ENCODE measurements at regions not wholly inside any gene's neighbourhood (a gene's known extent, or its start where the extent isn't known, plus 50 kb on each side); places are given as distances from the start of the nearest gene placed in this dataset.
A peak's percentile ranks its signal among the peaks of the same experiment; 100 is the strongest.
"Not testable (repeated sequence)": the region's sequence is repeated elsewhere in the genome, so short reads cannot be mapped to it uniquely, and the experiment has no call there.

DNA sequence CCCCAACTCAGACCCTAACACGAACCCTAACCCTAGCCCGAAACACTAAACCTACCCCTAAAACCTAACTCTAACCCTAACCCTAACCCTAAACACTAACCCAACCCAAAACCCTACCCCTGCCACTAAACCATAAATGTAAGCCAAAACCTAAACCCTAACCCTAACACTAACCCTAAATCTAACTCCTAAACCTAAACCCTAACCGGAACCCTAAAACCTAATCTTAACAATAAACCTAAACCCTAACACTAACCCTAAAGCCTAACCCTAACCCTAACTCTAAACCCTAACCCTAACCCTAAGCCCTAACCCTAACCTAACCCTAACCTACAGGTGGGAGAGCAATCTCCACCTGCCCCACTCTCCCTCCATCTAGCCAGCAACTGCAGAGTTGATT lies 152.3 kb downstream of the OR4M2 start:
- intact Hi-C loops (cut with DNase I): no loop called here
- H3K27me3 ChIP-seq: no peaks in the 10 kb centered on the region
- TF ChIP-seq, protein P1, sequence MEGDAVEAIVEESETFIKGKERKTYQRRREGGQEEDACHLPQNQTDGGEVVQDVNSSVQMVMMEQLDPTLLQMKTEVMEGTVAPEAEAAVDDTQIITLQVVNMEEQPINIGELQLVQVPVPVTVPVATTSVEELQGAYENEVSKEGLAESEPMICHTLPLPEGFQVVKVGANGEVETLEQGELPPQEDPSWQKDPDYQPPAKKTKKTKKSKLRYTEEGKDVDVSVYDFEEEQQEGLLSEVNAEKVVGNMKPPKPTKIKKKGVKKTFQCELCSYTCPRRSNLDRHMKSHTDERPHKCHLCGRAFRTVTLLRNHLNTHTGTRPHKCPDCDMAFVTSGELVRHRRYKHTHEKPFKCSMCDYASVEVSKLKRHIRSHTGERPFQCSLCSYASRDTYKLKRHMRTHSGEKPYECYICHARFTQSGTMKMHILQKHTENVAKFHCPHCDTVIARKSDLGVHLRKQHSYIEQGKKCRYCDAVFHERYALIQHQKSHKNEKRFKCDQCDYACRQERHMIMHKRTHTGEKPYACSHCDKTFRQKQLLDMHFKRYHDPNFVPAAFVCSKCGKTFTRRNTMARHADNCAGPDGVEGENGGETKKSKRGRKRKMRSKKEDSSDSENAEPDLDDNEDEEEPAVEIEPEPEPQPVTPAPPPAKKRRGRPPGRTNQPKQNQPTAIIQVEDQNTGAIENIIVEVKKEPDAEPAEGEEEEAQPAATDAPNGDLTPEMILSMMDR (IDR thresholded peaks at IDR 0.05): no peak
- H3K27ac ChIP-seq: no peak overlapping the region
- H3K4me3 ChIP-seq: no peak overlapping the region
- ATAC-seq: no peak
- H3K4me1 ChIP-seq: peaks cover 0 to 7% (median 4%) of the 10 kb centered on the region in 4 donors
- H3K36me3 ChIP-seq: no peaks in the 10 kb centered on the region
- H3K9me3 ChIP-seq: no peaks in the 10 kb centered on the region
- no peak for DNase-seq
- 79% methylated on average over 3 of the region's 3 CpGs for WGBS (ENCODE audit: insufficient coverage, low coverage, low lambda C conversion rate, missing lambda C conversion rate)

DNA sequence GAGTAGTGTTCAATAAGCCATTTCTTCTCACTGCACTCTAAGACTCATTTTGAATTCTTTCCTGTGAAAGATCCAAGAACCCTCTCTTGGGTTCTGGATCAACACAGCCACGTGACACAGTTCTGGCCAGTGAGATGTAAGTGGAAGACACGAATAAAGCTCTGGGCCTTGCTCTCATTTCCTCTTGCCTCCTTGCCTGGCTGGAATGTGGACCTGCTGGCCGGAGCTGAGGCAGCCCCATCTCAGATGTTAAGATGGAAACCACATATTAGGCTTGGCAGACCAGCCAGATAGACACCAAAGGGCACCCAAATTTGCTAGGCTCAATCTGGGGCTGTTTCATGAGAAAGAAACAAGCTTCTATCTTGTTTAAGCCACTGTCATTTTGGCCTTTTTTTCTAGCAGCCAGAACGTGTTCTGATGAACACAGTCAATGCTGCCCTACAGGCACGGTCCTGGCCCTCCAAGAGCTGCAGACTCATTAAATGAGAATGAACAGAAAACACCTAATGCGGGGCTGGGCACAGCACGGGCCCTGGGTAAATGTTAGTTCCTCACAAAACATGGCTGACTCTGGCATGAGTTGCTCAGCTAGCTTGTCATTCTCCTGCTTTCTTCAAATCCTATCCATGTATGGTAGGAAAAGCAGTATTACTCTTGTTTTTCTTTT lies 155.1 kb downstream of the OR4M2 start:
- DNase-seq; H3K27ac ChIP-seq; H3K4me1 ChIP-seq; intact Hi-C loops (cut with DNase I); H3K27me3 ChIP-seq; H3K36me3 ChIP-seq; H3K4me3 ChIP-seq; ATAC-seq; H3K9me3 ChIP-seq: not testable (repeated sequence)
- 49% methylated on average over 6 of the region's 7 CpGs for WGBS (ENCODE audit: insufficient coverage, low coverage, low lambda C conversion rate, missing lambda C conversion rate)

DNA sequence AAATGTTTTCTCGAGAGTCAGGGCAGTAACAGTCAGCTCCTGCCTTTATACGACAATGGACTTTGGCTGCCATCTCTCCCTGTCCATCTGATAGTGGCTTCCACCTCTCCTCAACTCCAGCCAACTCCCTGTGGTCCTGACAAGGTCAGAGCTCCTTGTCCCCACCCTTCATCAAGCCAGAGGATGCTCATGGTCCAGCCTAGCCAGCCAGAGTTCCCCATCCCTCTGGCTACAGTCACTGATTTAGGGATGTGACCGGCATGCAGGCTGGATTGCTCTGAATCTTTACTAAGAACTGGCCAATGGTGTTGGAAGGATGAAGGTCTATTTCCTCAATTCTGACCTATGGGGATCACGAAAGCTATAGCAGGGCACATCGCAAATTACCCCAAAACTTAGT lies 156.1 kb downstream of the OR4M2 start:
- H3K4me1 ChIP-seq: no peaks in the 10 kb centered on the region
- H3K27me3 ChIP-seq: no peaks in the 10 kb centered on the region
- H3K36me3 ChIP-seq: no peaks in the 10 kb centered on the region
- DNase-seq (no peak), ATAC-seq (no peak)
- WGBS (ENCODE audit: insufficient coverage, low coverage, low lambda C conversion rate, missing lambda C conversion rate): 72% methylated on average over 4 of the region's 5 CpGs
- no peak overlapping the region for H3K27ac ChIP-seq
- intact Hi-C loops (cut with DNase I): no loop called here
- no peak overlapping the region for H3K4me3 ChIP-seq
- H3K9me3 ChIP-seq: no peaks in the 10 kb centered on the region
- no peak for TF ChIP-seq POLR2A (IDR thresholded peaks at IDR 0.05)
- TF ChIP-seq, protein P1 (IDR thresholded peaks at IDR 0.05): no peak

DNA sequence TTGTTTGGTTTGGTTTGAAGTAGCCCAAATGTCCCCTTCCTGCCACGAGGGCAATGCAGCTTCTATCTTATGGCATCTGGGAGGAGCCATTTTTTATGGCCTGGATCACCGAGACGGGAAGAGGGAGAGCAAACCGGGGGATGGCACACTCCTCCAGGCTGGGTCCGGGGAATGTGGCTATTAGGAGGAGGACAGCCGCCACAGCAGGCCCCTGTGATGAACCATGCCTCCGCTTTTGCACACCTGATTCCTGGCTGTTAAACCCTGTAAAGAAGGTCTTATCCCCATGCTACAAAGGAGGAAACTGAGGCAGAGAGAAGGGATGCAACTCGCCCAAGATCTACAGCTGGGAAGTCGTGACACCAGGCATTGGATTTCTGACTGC lies 157.6 kb downstream of the OR4M2 start:
- TF ChIP-seq POLR2A (IDR thresholded peaks at IDR 0.05): no peak
- TF ChIP-seq, protein P1 (IDR thresholded peaks at IDR 0.05): no peak
- intact Hi-C loops (cut with DNase I): no loop called here
- WGBS (ENCODE audit: insufficient coverage, low coverage, low lambda C conversion rate, missing lambda C conversion rate): 67% methylated on average over 3 of the region's 9 CpGs

DNA sequence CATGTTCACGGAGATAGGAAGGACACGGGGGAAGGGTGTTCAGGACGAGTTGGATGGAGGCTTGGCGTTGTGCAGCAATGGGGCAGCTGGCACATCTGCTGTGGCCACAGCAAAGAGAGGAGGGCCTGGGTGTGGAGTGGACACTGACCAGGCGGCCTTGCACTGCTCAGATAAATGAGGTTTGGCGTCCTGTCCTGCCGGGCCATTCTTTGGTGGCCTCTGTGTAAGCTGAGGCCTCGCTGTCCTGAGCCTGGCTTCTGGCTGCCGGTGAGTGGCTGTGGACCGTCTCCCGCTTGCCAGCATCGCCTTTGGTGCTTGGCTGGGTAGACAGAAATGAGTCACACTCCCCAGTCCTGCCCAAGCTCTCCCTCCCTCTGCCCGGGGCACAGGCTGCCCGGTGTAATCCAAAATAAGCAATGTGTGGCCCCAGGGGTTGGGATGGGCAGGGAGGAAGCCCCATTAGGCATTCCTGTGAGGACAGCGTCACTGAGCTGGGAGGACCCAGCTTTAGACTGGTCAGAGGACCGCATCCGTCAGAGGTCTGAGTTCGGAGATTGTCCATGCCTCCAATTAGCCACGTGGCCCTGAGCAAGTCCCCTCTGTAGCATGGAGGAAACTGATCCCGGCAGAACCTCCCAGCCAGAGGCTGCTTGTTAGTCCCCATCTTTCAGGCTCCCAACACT lies 158.1 kb downstream of the OR4M2 start:
- H3K27ac ChIP-seq; H3K4me3 ChIP-seq; intact Hi-C loops (cut with DNase I); DNase-seq; H3K9me3 ChIP-seq; H3K27me3 ChIP-seq; H3K36me3 ChIP-seq; H3K4me1 ChIP-seq: not testable (repeated sequence)
- ATAC-seq: peak; percentile 19 to 58 (median 39)
- WGBS (ENCODE audit: insufficient coverage, low coverage, low lambda C conversion rate, missing lambda C conversion rate): no CpG with 5 or more reads among the region's 20 CpGs

More for the DNA sequence above, 157.6 kb downstream of the OR4M2 start:
- Histone ChIP-seq H3K4me1 (no peaks in the 10 kb centered on the region), H3K27me3 (no peaks in the 10 kb centered on the region), H3K36me3 (no peaks in the 10 kb centered on the region), H3K27ac (no peak overlapping the region), H3K9me3 (no peaks in the 10 kb centered on the region), H3K4me3 (no peak overlapping the region)
- DNase-seq (no peak), ATAC-seq (no peak)

DNA sequence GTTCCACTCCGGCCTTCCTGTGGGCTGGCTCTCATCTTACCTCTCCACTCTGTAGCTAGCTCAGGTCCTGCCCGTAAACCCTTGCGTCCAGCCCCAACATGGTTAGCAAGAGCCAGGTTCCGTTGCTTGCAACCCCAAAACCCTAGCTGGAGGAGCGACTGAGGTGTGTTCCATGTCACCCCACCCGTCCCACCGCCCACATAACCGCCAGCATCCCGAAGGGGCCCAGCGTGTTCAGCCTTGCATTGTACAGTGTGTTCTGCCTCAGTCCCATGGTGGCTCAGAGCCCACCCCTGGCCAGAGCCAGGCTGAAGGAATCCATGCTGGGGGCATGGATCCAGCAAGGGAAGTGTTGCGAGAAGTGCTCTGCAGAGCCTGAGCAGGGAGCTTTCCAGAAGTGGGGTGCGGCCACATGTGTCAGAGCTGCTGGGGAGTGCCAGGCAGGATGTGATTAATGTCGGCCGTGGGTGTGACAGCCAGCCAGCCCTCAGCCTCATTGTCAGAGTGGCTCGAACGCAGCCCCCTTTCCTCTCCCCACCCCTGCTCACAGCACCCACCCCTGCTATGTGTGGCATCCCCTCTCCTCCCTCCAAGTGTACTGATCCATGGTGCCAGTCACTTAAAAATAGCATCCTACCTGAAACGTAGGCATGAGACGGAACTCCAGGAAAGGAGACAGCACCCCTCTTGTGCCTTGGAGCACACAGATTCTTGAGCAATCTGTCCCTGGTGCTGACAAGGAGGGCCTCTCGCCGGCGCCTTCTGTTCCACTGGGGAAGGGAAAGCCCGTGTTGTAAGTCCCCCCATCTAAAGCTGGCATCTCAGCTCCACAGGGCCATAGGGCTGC lies 158.9 kb downstream of the OR4M2 start:
- 68% methylated on average over 9 of the region's 22 CpGs for WGBS (ENCODE audit: insufficient coverage, low coverage, low lambda C conversion rate, missing lambda C conversion rate)
- H3K27ac ChIP-seq; H3K9me3 ChIP-seq; H3K27me3 ChIP-seq; DNase-seq; H3K36me3 ChIP-seq; H3K4me3 ChIP-seq; intact Hi-C loops (cut with DNase I); H3K4me1 ChIP-seq: not testable (repeated sequence)
- peak in 1 of 4 donors; percentile 3 for ATAC-seq

Measured in right lobe of liver (tissue), 6 donors.